B cell (primary cell): ENCODE measurements at regions not wholly inside any gene's neighbourhood (a gene's known extent, or its start where the extent isn't known, plus 50 kb on each side); places are given as distances from the start of the nearest gene placed in this dataset.

Experiments used
- ATAC-seq: fragments of 200-7000 bp; cut with Tn5 transposase; one replicate; pipeline ENCODE4 v1.10.0; 2021; ENCODE audit warnings: low read depth, mild to moderate bottlenecking, moderate number of reproducible peaks, moderate library complexity
- CTCF ChIA-PET: fragments of 350-600 bp; sonication (Branson Sonifier 250); formaldehyde crosslinking; loops from one replicate; lab custom pipeline; 2021; ENCODE audit warnings: antibody characterized with exemption, inconsistent platforms; lab: Charles Lee
- POLR2A ChIA-PET: fragments of 350-600 bp; sonication (Branson Sonifier 250); formaldehyde crosslinking; loops from one replicate; lab custom pipeline; 2021; ENCODE audit warnings: antibody characterized with exemption; lab: Charles Lee
- DNase-seq: peaks from one replicate; pipeline ENCODE4 v3.0.0; 2013
- H2AFZ ChIP-seq: 2 replicates; pipeline ENCODE4 v1.6.1; 2012; ENCODE audit warnings: mild to moderate bottlenecking, low read depth, low read length; ENCODE audit not compliant: insufficient read depth, poor library complexity, severe bottlenecking
- H3K27ac ChIP-seq, 2 donors: 1 replicate in 1 of 2; 2 replicates in 1 of 2; pipeline ENCODE4 v1.5.1; 2012 to 2013; ENCODE audit warnings: low read length in 2 of 2, mild to moderate bottlenecking in 2 of 2, moderate library complexity in 1 of 2
- H3K27me3 ChIP-seq, 4 experiments: fragments of 200-600 bp in 1 of 4; sonication (generic) in 1 of 4; replicated peaks in 1 of 4; 1 replicate in 2 of 4; 2 replicates in 2 of 4; pipeline versions ENCODE4 v1.6.1 to v1.7.0; 2013 to 2016; ENCODE audit warnings: low read length in 3 of 4, mild to moderate bottlenecking in 2 of 4, mixed read lengths in 1 of 4, moderate library complexity in 1 of 4; ENCODE audit not compliant: insufficient read depth in 4 of 4, control insufficient read depth in 3 of 4; ENCODE audit errors: control extremely low read depth in 1 of 4
- H3K36me3 ChIP-seq, 2 experiments: replicated peaks in 1 of 2; 1 replicate in 1 of 2; 2 replicates in 1 of 2; pipeline versions ENCODE4 v1.6.1 to v1.7.1; 2013; ENCODE audit warnings: low read length in 1 of 2; ENCODE audit not compliant: insufficient read depth in 2 of 2, control insufficient read depth in 1 of 2; ENCODE audit errors: control extremely low read depth in 1 of 2, extremely low read depth in 1 of 2
- H3K4me1 ChIP-seq, 2 donors: fragments of 200-600 bp in 1 of 2; sonication (generic) in 1 of 2; 1 replicate in 1 of 2; 2 replicates in 1 of 2; pipeline versions ENCODE4 v1.5.1 to v1.6.1; 2013 to 2017; ENCODE audit warnings: low read length in 2 of 2; ENCODE audit not compliant: control insufficient read depth in 2 of 2, insufficient read depth in 2 of 2
- H3K4me2 ChIP-seq: replicated peaks from 2 replicates; pipeline ENCODE3; 2012; ENCODE audit warnings: mild to moderate bottlenecking, low read depth, low read length; ENCODE audit not compliant: poor library complexity, severe bottlenecking
- H3K4me3 ChIP-seq, 5 experiments: fragments of 200-600 bp in 1 of 5; sonication (generic) in 1 of 5; 1 replicate in 3 of 5; 2 replicates in 2 of 5; pipeline versions ENCODE4 v1.5.1 to v1.7.0; 2011 to 2016; ENCODE audit warnings: low read length in 4 of 5, mild to moderate bottlenecking in 4 of 5, low read depth in 2 of 5, control low read depth in 1 of 5, moderate library complexity in 1 of 5; ENCODE audit not compliant: insufficient read depth in 1 of 5; ENCODE audit errors: control extremely low read depth in 1 of 5, extremely low read depth in 1 of 5
- H3K79me2 ChIP-seq: fragments of 200-600 bp; sonication (generic); one replicate; pipeline ENCODE4 v1.6.0; 2016; ENCODE audit warnings: low read length; ENCODE audit not compliant: control insufficient read depth, insufficient read depth
- H3K9ac ChIP-seq: fragments of 200-600 bp; sonication (generic); 2 replicates; pipeline ENCODE4 v1.6.1; 2017; ENCODE audit warnings: mild to moderate bottlenecking, low read length, moderate library complexity
- H3K9me3 ChIP-seq, 3 donors: one replicate each; pipeline versions ENCODE4 v1.6.1 to v1.7.1; 2013; ENCODE audit warnings: low read length in 2 of 3; ENCODE audit not compliant: control insufficient read depth in 2 of 3, insufficient read depth in 1 of 3; ENCODE audit errors: control extremely low read depth in 1 of 3
- H4K20me1 ChIP-seq: 2 replicates; pipeline ENCODE4 v1.6.0; 2012; ENCODE audit warnings: mild to moderate bottlenecking, low read length; ENCODE audit not compliant: insufficient read depth, control insufficient read depth, poor library complexity, severe bottlenecking
- H3K27ac Mint-ChIP-seq: one replicate; pipeline ENCODE4 v1.8.0; 2021; ENCODE audit warnings: mixed read lengths
- H3K27me3 Mint-ChIP-seq: one replicate; pipeline ENCODE4 v1.8.0; 2021; ENCODE audit warnings: mixed read lengths
- H3K4me1 Mint-ChIP-seq: one replicate; pipeline ENCODE4 v1.8.0; 2021; ENCODE audit warnings: mixed read lengths
- H3K4me3 Mint-ChIP-seq: one replicate; pipeline ENCODE4 v1.8.0; 2021; ENCODE audit warnings: mixed read lengths
- H3K9me3 Mint-ChIP-seq: one replicate; pipeline ENCODE4 v1.8.0; 2022; ENCODE audit warnings: mixed read lengths; ENCODE audit not compliant: insufficient read depth
- EZH2 ChIP-seq: IDR thresholded peaks from 2 replicates; pipeline ENCODE4 v1.6.1; 2012; ENCODE audit warnings: borderline replicate concordance, low read depth, mild to moderate bottlenecking, moderate library complexity, low read length; ENCODE audit not compliant: insufficient read depth, poor library complexity, severe bottlenecking
- WGBS: methylation state at CpG from one replicate; pipeline ENCODE4 v1.1.5; 2013; ENCODE audit warnings: missing lambda C conversion rate; ENCODE audit not compliant: insufficient coverage; 5-methylcytosine and 5-hydroxymethylcytosine counted together
- intact Hi-C: fragments of 100-400 bp; cut with micrococcal nuclease; formaldehyde crosslinking; loops from one replicate; pipeline ENCODE4 v1.10.0; 2022
- TF ChIP-seq, protein P1 (sequence below): fragments of 200-600 bp; IDR thresholded peaks from one replicate; pipeline ENCODE4 v1.8.0; 2022; ENCODE audit warnings: antibody characterized with exemption, mild to moderate bottlenecking

DNA sequence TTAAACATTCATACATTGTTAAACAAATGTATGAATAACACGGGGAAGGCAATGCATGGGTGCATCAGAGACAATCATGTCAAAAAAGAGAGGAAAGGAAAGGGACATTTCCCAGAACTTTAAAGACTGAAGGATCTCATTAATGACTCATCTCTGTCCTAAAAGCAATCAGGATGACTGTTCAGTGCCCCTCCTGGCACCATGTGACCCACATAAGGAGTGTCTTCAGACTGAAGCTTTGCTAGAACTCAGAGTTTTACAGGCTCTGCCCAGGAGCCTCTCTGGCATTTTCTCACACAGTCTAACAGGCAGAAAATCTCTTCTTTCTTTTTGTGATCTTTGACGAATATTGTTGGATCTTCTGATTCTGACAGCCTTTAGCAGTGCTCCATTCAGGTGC is 315.3 kb downstream of the OTUD1 start:
- WGBS: no CpG with 5 or more reads among the region's 2 CpGs
- Mint-ChIP-seq H3K4me1 (no peaks in the 10 kb centered on the region), H3K4me3 (no peak overlapping the region), H3K27ac (no peak overlapping the region), H3K9me3 (no peaks in the 10 kb centered on the region), H3K27me3 (no peaks in the 10 kb centered on the region)
- no peak for DNase-seq
- H3K36me3 ChIP-seq: no peaks in the 10 kb centered on the region
- ATAC-seq: no peak
- H3K9me3 ChIP-seq: no peaks in the 10 kb centered on the region
- no peaks in the 10 kb centered on the region for H3K27me3 ChIP-seq
- TF ChIP-seq, protein P1, sequence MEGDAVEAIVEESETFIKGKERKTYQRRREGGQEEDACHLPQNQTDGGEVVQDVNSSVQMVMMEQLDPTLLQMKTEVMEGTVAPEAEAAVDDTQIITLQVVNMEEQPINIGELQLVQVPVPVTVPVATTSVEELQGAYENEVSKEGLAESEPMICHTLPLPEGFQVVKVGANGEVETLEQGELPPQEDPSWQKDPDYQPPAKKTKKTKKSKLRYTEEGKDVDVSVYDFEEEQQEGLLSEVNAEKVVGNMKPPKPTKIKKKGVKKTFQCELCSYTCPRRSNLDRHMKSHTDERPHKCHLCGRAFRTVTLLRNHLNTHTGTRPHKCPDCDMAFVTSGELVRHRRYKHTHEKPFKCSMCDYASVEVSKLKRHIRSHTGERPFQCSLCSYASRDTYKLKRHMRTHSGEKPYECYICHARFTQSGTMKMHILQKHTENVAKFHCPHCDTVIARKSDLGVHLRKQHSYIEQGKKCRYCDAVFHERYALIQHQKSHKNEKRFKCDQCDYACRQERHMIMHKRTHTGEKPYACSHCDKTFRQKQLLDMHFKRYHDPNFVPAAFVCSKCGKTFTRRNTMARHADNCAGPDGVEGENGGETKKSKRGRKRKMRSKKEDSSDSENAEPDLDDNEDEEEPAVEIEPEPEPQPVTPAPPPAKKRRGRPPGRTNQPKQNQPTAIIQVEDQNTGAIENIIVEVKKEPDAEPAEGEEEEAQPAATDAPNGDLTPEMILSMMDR: no peak
- TF ChIP-seq EZH2: no peak
- no peaks in the 10 kb centered on the region for H3K4me1 ChIP-seq
- intact Hi-C loops: no loop called here
- ChIA-PET POLR2A (no interaction called here), CTCF (no interaction called here)
- H3K4me3 ChIP-seq: no peak overlapping the region
- H2AFZ ChIP-seq: no peak overlapping the region
- no peak overlapping the region for H3K9ac ChIP-seq
- no peaks in the 10 kb centered on the region for H4K20me1 ChIP-seq
- no peak overlapping the region for H3K4me2 ChIP-seq
- H3K79me2 ChIP-seq: no peaks in the 10 kb centered on the region
- no peak overlapping the region for H3K27ac ChIP-seq

DNA sequence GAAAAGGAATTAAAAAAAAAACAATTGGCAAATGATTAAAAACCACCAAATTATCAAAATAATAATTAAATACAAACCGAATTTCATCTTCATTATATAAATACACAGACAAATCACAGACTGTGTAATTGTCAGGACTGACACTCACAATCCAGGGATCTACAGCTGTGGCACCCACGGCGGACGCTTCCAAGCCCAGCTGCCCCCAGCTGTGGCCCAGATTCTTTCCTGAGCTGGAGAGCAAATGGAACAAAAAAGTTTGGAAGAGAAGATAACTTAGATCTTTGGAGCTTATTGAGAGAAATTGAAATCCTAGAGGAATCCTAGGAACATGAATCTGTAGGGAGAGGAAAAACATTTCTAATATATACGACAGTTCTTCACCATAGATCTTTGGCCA is 316.1 kb downstream of the OTUD1 start:
- no peaks in the 10 kb centered on the region for H3K27me3 Mint-ChIP-seq
- Histone ChIP-seq H3K4me1 (no peaks in the 10 kb centered on the region), H3K36me3 (no peaks in the 10 kb centered on the region), H3K27me3 (no peaks in the 10 kb centered on the region), H3K4me2 (no peak overlapping the region), H3K4me3 (no peak overlapping the region), H3K9ac (no peak overlapping the region), H3K79me2 (no peaks in the 10 kb centered on the region), H2AFZ (no peak overlapping the region), H4K20me1 (no peaks in the 10 kb centered on the region), H3K9me3 (no peaks in the 10 kb centered on the region), H3K27ac (no peak overlapping the region)
- ChIA-PET CTCF (no interaction called here), POLR2A (no interaction called here)
- TF ChIP-seq EZH2: no peak
- TF ChIP-seq, protein P1: no peak
- no peak overlapping the region for H3K27ac Mint-ChIP-seq
- ATAC-seq (no peak), DNase-seq (no peak)
- H3K4me1 Mint-ChIP-seq: no peaks in the 10 kb centered on the region
- no peaks in the 10 kb centered on the region for H3K9me3 Mint-ChIP-seq
- no peak overlapping the region for H3K4me3 Mint-ChIP-seq
- intact Hi-C loops: no loop called here
- 81% methylated on average over 4 of the region's 5 CpGs for WGBS
